ENCODE measurements at regions not wholly inside any gene's neighbourhood (a gene's known extent, or its start where the extent isn't known, plus 50 kb on each side); places are given as distances from the start of the nearest gene placed in this dataset.
"Not testable (repeated sequence)": the region's sequence is repeated elsewhere in the genome, so short reads cannot be mapped to it uniquely, and the experiment has no call there.

DNA sequence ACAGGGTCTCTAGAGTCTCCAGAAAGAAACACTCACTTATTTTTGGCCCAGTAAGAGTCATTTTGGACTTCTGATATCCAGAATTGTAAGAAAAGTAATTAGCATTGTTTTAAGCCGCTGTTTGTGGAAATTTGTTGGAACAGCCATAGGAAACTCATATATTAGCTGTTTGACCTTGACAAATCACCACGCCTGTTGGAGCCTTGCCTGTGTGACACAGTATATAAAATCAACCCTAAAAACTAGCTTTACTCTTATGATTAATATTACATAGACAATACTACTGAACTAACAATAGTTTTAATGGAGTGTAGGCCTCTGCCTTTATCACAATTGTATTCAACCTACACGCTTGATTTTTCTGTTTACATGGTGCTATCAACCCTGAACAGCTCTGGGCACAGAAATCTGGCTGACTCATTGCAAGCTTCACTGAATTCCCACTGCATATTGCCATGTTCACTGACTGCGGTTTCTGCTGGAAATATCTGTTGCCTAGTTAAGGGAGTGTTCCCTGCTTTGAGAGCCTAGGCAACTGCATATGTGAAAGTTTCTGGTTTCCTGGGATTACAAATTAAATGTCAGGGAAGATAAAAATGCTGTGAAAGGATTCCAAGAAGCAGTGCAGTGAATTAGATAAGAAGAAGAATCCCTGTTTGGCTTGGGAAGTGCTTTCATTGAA lies 419.5 kb upstream of the DEPDC1 start:
- H3K4me3 Mint-ChIP-seq, result no peak overlapping the region
- peaks cover 59% of the 10 kb centered on the region for H3K4me1 Mint-ChIP-seq
- H3K27ac Mint-ChIP-seq, result peak overlapping the region; percentile 12 to 68 (median 66)
- TF ChIP-seq, protein P1, sequence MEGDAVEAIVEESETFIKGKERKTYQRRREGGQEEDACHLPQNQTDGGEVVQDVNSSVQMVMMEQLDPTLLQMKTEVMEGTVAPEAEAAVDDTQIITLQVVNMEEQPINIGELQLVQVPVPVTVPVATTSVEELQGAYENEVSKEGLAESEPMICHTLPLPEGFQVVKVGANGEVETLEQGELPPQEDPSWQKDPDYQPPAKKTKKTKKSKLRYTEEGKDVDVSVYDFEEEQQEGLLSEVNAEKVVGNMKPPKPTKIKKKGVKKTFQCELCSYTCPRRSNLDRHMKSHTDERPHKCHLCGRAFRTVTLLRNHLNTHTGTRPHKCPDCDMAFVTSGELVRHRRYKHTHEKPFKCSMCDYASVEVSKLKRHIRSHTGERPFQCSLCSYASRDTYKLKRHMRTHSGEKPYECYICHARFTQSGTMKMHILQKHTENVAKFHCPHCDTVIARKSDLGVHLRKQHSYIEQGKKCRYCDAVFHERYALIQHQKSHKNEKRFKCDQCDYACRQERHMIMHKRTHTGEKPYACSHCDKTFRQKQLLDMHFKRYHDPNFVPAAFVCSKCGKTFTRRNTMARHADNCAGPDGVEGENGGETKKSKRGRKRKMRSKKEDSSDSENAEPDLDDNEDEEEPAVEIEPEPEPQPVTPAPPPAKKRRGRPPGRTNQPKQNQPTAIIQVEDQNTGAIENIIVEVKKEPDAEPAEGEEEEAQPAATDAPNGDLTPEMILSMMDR (IDR thresholded peaks at IDR 0.05; ENCODE audit: unreplicated experiment in 3 of 3), result no peak
- peaks cover 3% of the 10 kb centered on the region for H3K9me3 Mint-ChIP-seq
- no peaks in the 10 kb centered on the region for H3K36me3 Mint-ChIP-seq (ENCODE audit: low read depth)
- no peaks in the 10 kb centered on the region for H3K27me3 Mint-ChIP-seq (ENCODE audit: low read depth)

DNA sequence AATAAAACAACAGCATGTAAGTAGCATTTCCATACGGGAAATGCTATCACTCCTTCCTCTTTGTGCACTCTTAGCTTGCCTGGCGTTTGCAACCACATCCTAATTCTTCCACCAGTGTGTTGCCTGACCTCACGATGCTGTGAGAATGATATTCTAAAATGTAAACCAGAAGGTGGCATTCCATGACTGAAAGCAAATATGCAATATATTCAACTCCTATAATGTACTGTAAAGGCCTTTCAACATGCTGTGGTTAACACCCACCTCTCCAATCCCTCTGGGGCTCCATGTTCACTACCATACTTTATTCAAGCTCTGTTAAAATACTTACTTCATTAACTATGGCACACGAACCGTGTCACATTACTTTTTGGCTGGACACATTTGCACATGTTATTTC lies 420.6 kb upstream of the DEPDC1 start:
- Mint-ChIP-seq H3K27ac (peak overlapping the region; percentile 61 to 68 (median 63)), H3K4me1 (peaks cover 55% of the 10 kb centered on the region), H3K27me3 (ENCODE audit: low read depth) (no peaks in the 10 kb centered on the region), H3K9me3 (peaks cover 3% of the 10 kb centered on the region), H3K36me3 (ENCODE audit: low read depth) (no peaks in the 10 kb centered on the region), H3K4me3 (no peak overlapping the region)
- TF ChIP-seq, protein P1 (IDR thresholded peaks at IDR 0.05; ENCODE audit: unreplicated experiment in 3 of 3), result no peak

DNA sequence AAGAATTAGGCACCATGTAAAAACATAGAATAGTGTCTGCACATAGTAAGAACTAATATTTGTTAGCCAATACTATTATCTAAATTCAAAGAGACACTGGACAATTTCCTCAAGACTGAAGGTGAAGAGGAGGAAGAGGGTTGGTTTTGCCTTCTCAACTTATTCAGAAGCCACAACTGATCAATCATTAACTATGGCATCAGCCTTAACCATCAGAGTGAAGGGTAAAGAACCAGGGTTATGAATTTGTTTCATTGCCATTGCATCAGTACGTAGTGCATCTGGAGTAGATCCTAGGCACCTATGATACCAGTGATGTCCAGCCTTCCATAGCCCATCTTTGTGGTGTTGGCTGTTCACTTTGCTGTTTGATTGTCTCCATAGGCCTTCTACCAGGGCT lies 421.7 kb upstream of the DEPDC1 start:
- Mint-ChIP-seq H3K4me1 (peaks cover 51% of the 10 kb centered on the region), H3K27me3 (ENCODE audit: low read depth) (no peaks in the 10 kb centered on the region), H3K9me3 (peaks cover 6% of the 10 kb centered on the region), H3K4me3 (no peak overlapping the region), H3K27ac (no peak overlapping the region), H3K36me3 (ENCODE audit: low read depth) (no peaks in the 10 kb centered on the region)
- TF ChIP-seq, protein P1 (IDR thresholded peaks at IDR 0.05; ENCODE audit: unreplicated experiment in 3 of 3), result no peak

DNA sequence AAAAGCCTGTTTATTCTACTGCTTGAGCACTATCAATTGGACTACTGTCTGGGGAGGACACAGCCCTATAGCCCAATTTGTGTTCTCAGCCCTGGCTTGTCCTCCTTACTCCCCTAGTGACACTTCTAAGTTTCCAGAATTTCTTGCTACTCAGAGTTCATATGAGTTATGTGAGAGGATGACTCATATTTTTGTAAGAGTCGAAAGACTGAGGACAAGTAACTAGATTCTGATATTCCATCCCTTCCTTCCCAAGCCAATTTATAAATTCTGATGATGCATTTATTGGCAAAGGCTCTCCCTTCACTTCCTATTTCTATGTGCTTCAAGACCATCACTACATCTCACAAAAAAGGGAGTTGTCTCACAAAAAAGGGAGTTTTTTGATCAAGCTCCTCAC lies 422.2 kb upstream of the DEPDC1 start:
- no peaks in the 10 kb centered on the region for H3K36me3 Mint-ChIP-seq (ENCODE audit: low read depth)
- peak overlapping the region in 2 of 3 experiments; percentile 3 to 29 for H3K27ac Mint-ChIP-seq
- TF ChIP-seq, protein P1 (IDR thresholded peaks at IDR 0.05; ENCODE audit: unreplicated experiment in 3 of 3), result no peak
- H3K27me3 Mint-ChIP-seq (ENCODE audit: low read depth), result no peaks in the 10 kb centered on the region
- peaks cover 51% of the 10 kb centered on the region for H3K4me1 Mint-ChIP-seq
- peaks cover 6% of the 10 kb centered on the region for H3K9me3 Mint-ChIP-seq
- no peak overlapping the region for H3K4me3 Mint-ChIP-seq

DNA sequence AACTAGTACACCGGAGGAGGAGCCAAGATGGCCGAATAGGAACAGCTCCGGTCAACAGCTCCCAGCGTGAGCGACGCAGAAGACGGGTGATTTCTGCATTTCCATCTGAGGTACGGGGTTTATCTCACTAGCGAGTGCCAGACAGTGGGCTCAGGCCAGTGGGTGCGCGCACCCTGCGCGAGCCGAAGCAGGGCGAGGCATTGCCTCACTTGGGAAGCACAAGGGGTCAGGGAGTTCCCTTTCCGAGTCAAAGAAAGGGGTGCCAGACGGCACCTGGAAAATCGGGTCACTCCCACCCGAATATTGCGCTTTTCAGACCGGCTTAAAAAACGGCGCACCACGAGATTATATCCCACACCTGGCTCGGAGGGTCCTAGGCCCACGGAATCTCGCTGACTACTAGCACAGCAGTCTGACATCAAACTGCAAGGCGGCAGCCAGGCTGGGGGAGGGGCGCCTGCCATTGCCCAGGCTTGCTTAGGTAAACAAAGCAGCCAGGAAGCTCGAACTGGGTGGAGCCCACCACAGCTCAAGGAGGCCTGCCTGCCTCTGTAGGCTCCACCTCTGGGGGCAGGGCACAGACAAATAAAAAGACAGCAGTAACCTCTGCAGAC lies 426.7 kb upstream of the DEPDC1 start:
- H3K27ac Mint-ChIP-seq; H3K27me3 Mint-ChIP-seq (ENCODE audit: low read depth); H3K9me3 Mint-ChIP-seq; H3K36me3 Mint-ChIP-seq (ENCODE audit: low read depth); H3K4me3 Mint-ChIP-seq: not testable (repeated sequence)
- peaks cover 15% of the 10 kb centered on the region for H3K4me1 Mint-ChIP-seq

DNA sequence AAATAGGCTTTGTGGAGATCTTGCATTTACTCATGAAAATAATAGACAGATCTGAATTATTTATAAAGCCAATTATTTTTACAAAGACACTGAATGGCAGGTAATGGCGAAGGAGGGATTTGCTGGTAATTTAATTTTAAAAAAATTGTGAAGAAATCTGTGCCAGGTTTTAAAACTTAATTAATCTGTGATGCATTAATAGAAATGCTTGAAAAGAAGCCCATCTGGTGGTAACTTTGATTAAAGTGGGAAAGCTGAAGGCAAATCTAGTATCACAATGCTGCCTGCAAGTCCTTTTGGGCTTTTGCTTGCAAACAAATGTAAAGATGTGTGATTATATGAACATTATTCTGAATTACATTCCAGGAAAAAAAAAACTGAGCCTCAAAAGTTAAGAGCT lies 433.2 kb upstream of the DEPDC1 start:
- Mint-ChIP-seq H3K4me3 (no peak overlapping the region), H3K9me3 (no peaks in the 10 kb centered on the region), H3K27me3 (ENCODE audit: low read depth) (peaks cover 4% of the 10 kb centered on the region), H3K4me1 (no peaks in the 10 kb centered on the region), H3K27ac (no peak overlapping the region), H3K36me3 (ENCODE audit: low read depth) (no peaks in the 10 kb centered on the region)
- TF ChIP-seq, protein P1 (IDR thresholded peaks at IDR 0.05; ENCODE audit: unreplicated experiment in 3 of 3), result no peak

Data from nephron (organoid).